GM13976 (cell line): ENCODE measurements at regions not wholly inside any gene's neighbourhood (a gene's known extent, or its start where the extent isn't known, plus 50 kb on each side); places are given as distances from the start of the nearest gene placed in this dataset.

ENCODE experiments used
- DNase-seq: peaks from one replicate; pipeline ENCODE4 v3.0.0; 2012; ENCODE audit warnings: low spot score
- CTCF ChIP-seq: IDR thresholded peaks from 2 replicates; pipeline ENCODE4 v1.5.1; 2012; ENCODE audit warnings: borderline replicate concordance, mild to moderate bottlenecking; ENCODE audit not compliant: insufficient read depth; ENCODE audit errors: extremely low read depth, missing control alignments, control extremely low read depth
- in situ Hi-C: fragments of 300-500 bp; cut with MboI; formaldehyde crosslinking; loops from one replicate; pipeline ENCODE4 v1.12.0; 2022; ENCODE audit warnings: low sequenced_read_pairs, mixed read lengths, inconsistent platforms; ENCODE audit not compliant: unreplicated experiment

GRCh38 chrX:39327705-39328104, 526.4 kb downstream of the MID1IP1 start:
- in situ Hi-C loops, result no loop called here
- TF ChIP-seq CTCF, result no peak
- DNase-seq, result no peak

- DNase-seq, result no peak
- in situ Hi-C loops, result no loop called here
- no peak for TF ChIP-seq CTCF
These were observed 527.4 kb downstream of the MID1IP1 start for GRCh38 chrX:39328661-39329060.

- TF ChIP-seq CTCF, result no peak
- DNase-seq, result no peak
- in situ Hi-C loops, result no loop called here
These were observed 529.9 kb downstream of the MID1IP1 start for GRCh38 chrX:39331082-39331704.

- TF ChIP-seq CTCF, result no peak
- in situ Hi-C loops, result no loop called here
- DNase-seq, result no peak
These were observed 532.2 kb downstream of the MID1IP1 start for GRCh38 chrX:39333451-39333850.

GRCh38 chrX:39335513-39336235, 534.4 kb downstream of the MID1IP1 start:
- in situ Hi-C loops, result no loop called here

More at GRCh38 chrX:39335513-39336235, 534.4 kb downstream of the MID1IP1 start:
- DNase-seq, result no peak
- no peak for TF ChIP-seq CTCF
